GM23338 (cell line): ENCODE measurements at regions not wholly inside any gene's neighbourhood (a gene's known extent, or its start where the extent isn't known, plus 50 kb on each side); places are given as distances from the start of the nearest gene placed in this dataset.

ENCODE experiments used
- CTCF ChIP-seq, 2 experiments: fragments of 200-600 bp in 1 of 2; sonication (generic) in 1 of 2; conservative IDR thresholded peaks; 2 replicates each; pipeline versions ENCODE4 v1.5.1 to v1.6.1; 2016 to 2017; ENCODE audit warnings: antibody characterized with exemption in 2 of 2, low read depth in 2 of 2, mild to moderate bottlenecking in 2 of 2, moderate library complexity in 1 of 2
- ETS1 ChIP-seq: IDR thresholded peaks from 2 replicates; pipeline ENCODE4 v1.6.1; 2016; ENCODE audit warnings: antibody characterized with exemption
- EZH2 ChIP-seq: fragments of 200-600 bp; sonication (generic); IDR thresholded peaks from one replicate; pipeline ENCODE4 v1.8.0; 2017; ENCODE audit warnings: antibody characterized with exemption, mild to moderate bottlenecking, low read depth; ENCODE audit not compliant: unreplicated experiment
- EZH2phosphoT487 ChIP-seq: fragments of 200-600 bp; sonication (generic); IDR thresholded peaks from one replicate; pipeline ENCODE4 v1.8.1; 2018; ENCODE audit warnings: antibody characterized with exemption; ENCODE audit not compliant: unreplicated experiment
- JUNB ChIP-seq: IDR thresholded peaks from one replicate; pipeline ENCODE4 v1.6.1; 2016; ENCODE audit warnings: antibody characterized with exemption; ENCODE audit not compliant: unreplicated experiment
- POLR2AphosphoS5 ChIP-seq: IDR thresholded peaks from 2 replicates; pipeline ENCODE4 v1.6.1; 2016; ENCODE audit warnings: antibody characterized with exemption, low read depth
- REST ChIP-seq: IDR thresholded peaks from one replicate; pipeline ENCODE4 v1.6.1; 2018; ENCODE audit warnings: antibody characterized with exemption; ENCODE audit not compliant: unreplicated experiment
- ZNF331 ChIP-seq: fragments of 250-450 bp; sonication (Bioruptor Pico); IDR thresholded peaks from 2 replicates; pipeline ENCODE4 v1.5.0; 2020; ENCODE audit warnings: low read depth, mild to moderate bottlenecking, moderate library complexity

GRCh38 chr16:62741692-62742091 is 705.5 kb upstream of the CDH8 start:
- no peak for TF ChIP-seq CTCF (conservative IDR thresholded peaks at IDR 0.05; ENCODE audit: low read depth in 2 of 2)
- no peak for TF ChIP-seq POLR2AphosphoS5
- TF ChIP-seq EZH2 = no peak
- no peak for TF ChIP-seq EZH2phosphoT487
- TF ChIP-seq JUNB = no peak
- TF ChIP-seq ETS1 = no peak
- no peak for TF ChIP-seq ZNF331 (CRISPR knock-in tag)
- TF ChIP-seq REST = no peak
